ENCODE measurements at regions not wholly inside any gene's neighbourhood (a gene's known extent, or its start where the extent isn't known, plus 50 kb on each side); places are given as distances from the start of the nearest gene placed in this dataset.

- Histone ChIP-seq H3K36me3 (ENCODE audit: insufficient read depth, low read length) (no peaks in the 10 kb centered on the region), H3K4me1 (ENCODE audit: insufficient read depth, low read length, severe bottlenecking) (no peaks in the 10 kb centered on the region), H3K27ac (ENCODE audit: low read depth, low read length, poor library complexity, severe bottlenecking) (no peak overlapping the region), H3K9ac (ENCODE audit: low read length) (no peak overlapping the region), H3K27me3 (ENCODE audit: insufficient read depth, low read length) (no peaks in the 10 kb centered on the region), H3K79me2 (ENCODE audit: insufficient read depth, low read length) (no peaks in the 10 kb centered on the region), H3K4me2 (ENCODE audit: low read length) (no peak overlapping the region), H3F3A (ENCODE audit: insufficient read depth, low read length) (no peaks in the 10 kb centered on the region), H3K9me3 (ENCODE audit: low read length) (no peaks in the 10 kb centered on the region), H3K4me3 (ENCODE audit: low read depth, low read length, poor library complexity, severe bottlenecking) (no peak overlapping the region), H3K9me2 (ENCODE audit: low read depth, low read length) (no peaks in the 10 kb centered on the region), H4K20me1 (ENCODE audit: insufficient read depth, low read length) (no peaks in the 10 kb centered on the region), H2AFZ (ENCODE audit: low read length) (no peak overlapping the region)
- TF ChIP-seq EZH2 (IDR thresholded peaks at IDR 0.05; ENCODE audit: borderline replicate concordance, low read length) = no peak
- TF ChIP-seq CTCF (IDR thresholded peaks at IDR 0.05; ENCODE audit: low read length) = no peak
Observed at GRCh38 chr6:22830463-22830862, 261.1 kb downstream of the HDGFL1 start.

GRCh38 chr6:22833191-22833590, 263.8 kb downstream of the HDGFL1 start:
- H3K27ac ChIP-seq (ENCODE audit: low read depth, low read length, poor library complexity, severe bottlenecking) = no peak overlapping the region
- no peak overlapping the region for H3K4me3 ChIP-seq (ENCODE audit: low read depth, low read length, poor library complexity, severe bottlenecking)
- no peaks in the 10 kb centered on the region for H3K36me3 ChIP-seq (ENCODE audit: insufficient read depth, low read length)
- no peaks in the 10 kb centered on the region for H3K79me2 ChIP-seq (ENCODE audit: insufficient read depth, low read length)
- no peaks in the 10 kb centered on the region for H3K9me3 ChIP-seq (ENCODE audit: low read length)
- no peaks in the 10 kb centered on the region for H3K9me2 ChIP-seq (ENCODE audit: low read depth, low read length)
- no peak overlapping the region for H2AFZ ChIP-seq (ENCODE audit: low read length)
- H3K4me1 ChIP-seq (ENCODE audit: insufficient read depth, low read length, severe bottlenecking) = no peaks in the 10 kb centered on the region
- H3K4me2 ChIP-seq (ENCODE audit: low read length) = no peak overlapping the region
- H3F3A ChIP-seq (ENCODE audit: insufficient read depth, low read length) = no peaks in the 10 kb centered on the region
- no peak overlapping the region for H3K9ac ChIP-seq (ENCODE audit: low read length)
- no peaks in the 10 kb centered on the region for H4K20me1 ChIP-seq (ENCODE audit: insufficient read depth, low read length)
- H3K27me3 ChIP-seq (ENCODE audit: insufficient read depth, low read length) = no peaks in the 10 kb centered on the region
- TF ChIP-seq CTCF (IDR thresholded peaks at IDR 0.05; ENCODE audit: low read length) (no peak), EZH2 (IDR thresholded peaks at IDR 0.05; ENCODE audit: borderline replicate concordance, low read length) (no peak)

- Histone ChIP-seq H3K9ac (ENCODE audit: low read length) (no peak overlapping the region), H3K27me3 (ENCODE audit: insufficient read depth, low read length) (no peaks in the 10 kb centered on the region), H3K27ac (ENCODE audit: low read depth, low read length, poor library complexity, severe bottlenecking) (no peak overlapping the region), H3K4me2 (ENCODE audit: low read length) (no peak overlapping the region), H3K79me2 (ENCODE audit: insufficient read depth, low read length) (no peaks in the 10 kb centered on the region), H3K4me3 (ENCODE audit: low read depth, low read length, poor library complexity, severe bottlenecking) (no peak overlapping the region), H2AFZ (ENCODE audit: low read length) (no peak overlapping the region), H3K4me1 (ENCODE audit: insufficient read depth, low read length, severe bottlenecking) (no peaks in the 10 kb centered on the region), H3F3A (ENCODE audit: insufficient read depth, low read length) (no peaks in the 10 kb centered on the region), H3K36me3 (ENCODE audit: insufficient read depth, low read length) (no peaks in the 10 kb centered on the region), H3K9me3 (ENCODE audit: low read length) (no peaks in the 10 kb centered on the region; the same call in 1 of the 2 replicates), H4K20me1 (ENCODE audit: insufficient read depth, low read length) (no peaks in the 10 kb centered on the region), H3K9me2 (ENCODE audit: low read depth, low read length) (no peaks in the 10 kb centered on the region)
- TF ChIP-seq CTCF (IDR thresholded peaks at IDR 0.05; ENCODE audit: low read length) (no peak), EZH2 (IDR thresholded peaks at IDR 0.05; ENCODE audit: borderline replicate concordance, low read length) (no peak)
Observed at GRCh38 chr6:22838345-22838744, 269.0 kb downstream of the HDGFL1 start.

Data from OCI-LY1 (cell line).